ENCODE measurements at regions not wholly inside any gene's neighbourhood (a gene's known extent, or its start where the extent isn't known, plus 50 kb on each side); places are given as distances from the start of the nearest gene placed in this dataset.

GRCh38 chrX:42704454-42704853 is 73.5 kb downstream of the PPP1R2C start:
- TF ChIP-seq POLR2A (IDR thresholded peaks at IDR 0.05; ENCODE audit: borderline replicate concordance, extremely low read depth, insufficient read depth, insufficient read length) (no peak), POLR2AphosphoS5 (IDR thresholded peaks at IDR 0.05; ENCODE audit: low read depth, low read length) (no peak), EZH2 (IDR thresholded peaks at IDR 0.05) (no peak), ATF3 (IDR thresholded peaks at IDR 0.05) (no peak)
- TF ChIP-seq, protein P1, sequence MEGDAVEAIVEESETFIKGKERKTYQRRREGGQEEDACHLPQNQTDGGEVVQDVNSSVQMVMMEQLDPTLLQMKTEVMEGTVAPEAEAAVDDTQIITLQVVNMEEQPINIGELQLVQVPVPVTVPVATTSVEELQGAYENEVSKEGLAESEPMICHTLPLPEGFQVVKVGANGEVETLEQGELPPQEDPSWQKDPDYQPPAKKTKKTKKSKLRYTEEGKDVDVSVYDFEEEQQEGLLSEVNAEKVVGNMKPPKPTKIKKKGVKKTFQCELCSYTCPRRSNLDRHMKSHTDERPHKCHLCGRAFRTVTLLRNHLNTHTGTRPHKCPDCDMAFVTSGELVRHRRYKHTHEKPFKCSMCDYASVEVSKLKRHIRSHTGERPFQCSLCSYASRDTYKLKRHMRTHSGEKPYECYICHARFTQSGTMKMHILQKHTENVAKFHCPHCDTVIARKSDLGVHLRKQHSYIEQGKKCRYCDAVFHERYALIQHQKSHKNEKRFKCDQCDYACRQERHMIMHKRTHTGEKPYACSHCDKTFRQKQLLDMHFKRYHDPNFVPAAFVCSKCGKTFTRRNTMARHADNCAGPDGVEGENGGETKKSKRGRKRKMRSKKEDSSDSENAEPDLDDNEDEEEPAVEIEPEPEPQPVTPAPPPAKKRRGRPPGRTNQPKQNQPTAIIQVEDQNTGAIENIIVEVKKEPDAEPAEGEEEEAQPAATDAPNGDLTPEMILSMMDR (IDR thresholded peaks at IDR 0.05 in 2 of 3, conservative IDR thresholded peaks at IDR 0.05 in 1 of 3; ENCODE audit: borderline replicate concordance in 1 of 3, insufficient read depth in 1 of 3, low read depth in 2 of 3, low read length in 2 of 3): no peak
